WTC11 (cell line): ENCODE measurements at regions not wholly inside any gene's neighbourhood (a gene's known extent, or its start where the extent isn't known, plus 50 kb on each side); places are given as distances from the start of the nearest gene placed in this dataset.

Source experiments
- ATAC-seq: fragments of 200-7000 bp; cut with Tn5 transposase; 2 replicates; pipeline ENCODE4 v1.10.0; 2021; ENCODE audit warnings: mild to moderate bottlenecking, moderate library complexity
- CTCF ChIA-PET: fragments of 300-600 bp; sonication (Branson Sonifier 250); formaldehyde crosslinking; loops from one replicate; lab custom pipeline; 2021; ENCODE audit warnings: antibody characterized with exemption; lab: Charles Lee
- POLR2A ChIA-PET: fragments of 350-600 bp; sonication (Branson Sonifier 250); formaldehyde crosslinking; loops from one replicate; lab custom pipeline; 2021; ENCODE audit warnings: antibody characterized with exemption; lab: Charles Lee
- DNase-seq: peaks from one replicate; pipeline ENCODE4 v3.0.0; 2021; ENCODE audit warnings: low spot score
- H3K27ac Mint-ChIP-seq: 2 replicates; pipeline ENCODE4 v1.8.0; 2021; ENCODE audit warnings: mixed read lengths
- H3K27me3 Mint-ChIP-seq: 2 replicates; pipeline ENCODE4 v1.8.0; 2021; ENCODE audit warnings: low read depth, mild to moderate bottlenecking, moderate library complexity, mixed read lengths
- H3K36me3 Mint-ChIP-seq: 2 replicates; pipeline ENCODE4 v1.8.0; 2021; ENCODE audit warnings: mixed read lengths
- H3K4me1 Mint-ChIP-seq: 2 replicates; pipeline ENCODE4 v1.8.0; 2022; ENCODE audit warnings: mixed read lengths
- H3K4me3 Mint-ChIP-seq: 2 replicates; pipeline ENCODE4 v1.8.0; 2021; ENCODE audit warnings: mild to moderate bottlenecking, moderate library complexity, mixed read lengths
- H3K9me3 Mint-ChIP-seq: 2 replicates; pipeline ENCODE4 v1.8.0; 2021; ENCODE audit warnings: mixed read lengths
- FOXK1 ChIP-seq: sonication (generic); formaldehyde crosslinking; IDR thresholded peaks from 2 replicates; pipeline ENCODE4 v1.8.0; 2022; ENCODE audit warnings: mild to moderate bottlenecking, moderate library complexity, missing genetic modification reagents
- GABPB1 ChIP-seq: sonication (generic); formaldehyde crosslinking; IDR thresholded peaks from 2 replicates; pipeline ENCODE4 v1.8.1; 2023; ENCODE audit warnings: mild to moderate bottlenecking, missing genetic modification reagents
- NR1H2 ChIP-seq: sonication (generic); formaldehyde crosslinking; IDR thresholded peaks from 2 replicates; pipeline ENCODE4 v1.9.0; 2021; ENCODE audit warnings: mild to moderate bottlenecking, moderate library complexity, missing genetic modification reagents
- NR3C1 ChIP-seq: sonication (generic); formaldehyde crosslinking; conservative IDR thresholded peaks from 2 replicates; pipeline ENCODE4 v1.8.1; 2023; ENCODE audit warnings: low read depth, mild to moderate bottlenecking, missing genetic modification reagents
- SOX15 ChIP-seq: fragments of 250-450 bp; sonication (Bioruptor Pico); IDR thresholded peaks from 2 replicates; pipeline ENCODE4 v1.9.0; 2021; ENCODE audit warnings: mild to moderate bottlenecking
- SP1 ChIP-seq: sonication (generic); formaldehyde crosslinking; conservative IDR thresholded peaks from 2 replicates; pipeline ENCODE4 v1.8.1; 2022; ENCODE audit warnings: missing genetic modification reagents
- TEAD1 ChIP-seq: sonication (generic); formaldehyde crosslinking; IDR thresholded peaks from 2 replicates; pipeline ENCODE4 v1.8.0; 2022; ENCODE audit warnings: mild to moderate bottlenecking, missing genetic modification reagents
- ZNF263 ChIP-seq: sonication (generic); formaldehyde crosslinking; IDR thresholded peaks from 2 replicates; pipeline ENCODE4 v1.8.1; 2022; ENCODE audit warnings: low read depth, mild to moderate bottlenecking, moderate library complexity, missing genetic modification reagents
- ZNF396 ChIP-seq: fragments of 250-450 bp; sonication (Bioruptor Pico); IDR thresholded peaks from 2 replicates; pipeline ENCODE4 v1.8.0; 2021; ENCODE audit warnings: mild to moderate bottlenecking, moderate library complexity, borderline replicate concordance
- TF ChIP-seq, protein P1 (sequence below): sonication (generic); formaldehyde crosslinking; IDR thresholded peaks from 2 replicates; pipeline ENCODE4 v1.8.0; 2023; ENCODE audit warnings: mild to moderate bottlenecking, missing genetic modification reagents
- TF ChIP-seq, protein P2 (sequence below): sonication (generic); formaldehyde crosslinking; IDR thresholded peaks from 2 replicates; pipeline ENCODE4 v1.8.1; 2023; ENCODE audit warnings: mild to moderate bottlenecking, missing genetic modification reagents, borderline replicate concordance
- TF ChIP-seq, protein P3 (sequence below): fragments of 250-450 bp; sonication (Bioruptor Pico); IDR thresholded peaks from 2 replicates; pipeline ENCODE4 v2.1.2; 2022; ENCODE audit warnings: mild to moderate bottlenecking, moderate library complexity
- TF ChIP-seq, protein P4 (sequence below): fragments of 250-450 bp; sonication (Bioruptor Pico); IDR thresholded peaks from 2 replicates; pipeline ENCODE4 v1.9.0; 2021; ENCODE audit warnings: mild to moderate bottlenecking, borderline replicate concordance
- TF ChIP-seq, protein P5 (sequence below): sonication (generic); formaldehyde crosslinking; IDR thresholded peaks from 2 replicates; pipeline ENCODE4 v1.8.0; 2022; ENCODE audit warnings: missing genetic modification reagents
- TF ChIP-seq, protein P6 (sequence below): fragments of 250-450 bp; sonication (Bioruptor Pico); IDR thresholded peaks from 2 replicates; pipeline ENCODE4 v1.9.0; 2021; ENCODE audit warnings: mild to moderate bottlenecking
- TF ChIP-seq, protein P7 (sequence below): fragments of 250-450 bp; sonication (Bioruptor Pico); IDR thresholded peaks from 2 replicates; pipeline ENCODE4 v1.9.0; 2021; ENCODE audit warnings: moderate library complexity, mild to moderate bottlenecking, inconsistent platforms, borderline replicate concordance

DNA sequence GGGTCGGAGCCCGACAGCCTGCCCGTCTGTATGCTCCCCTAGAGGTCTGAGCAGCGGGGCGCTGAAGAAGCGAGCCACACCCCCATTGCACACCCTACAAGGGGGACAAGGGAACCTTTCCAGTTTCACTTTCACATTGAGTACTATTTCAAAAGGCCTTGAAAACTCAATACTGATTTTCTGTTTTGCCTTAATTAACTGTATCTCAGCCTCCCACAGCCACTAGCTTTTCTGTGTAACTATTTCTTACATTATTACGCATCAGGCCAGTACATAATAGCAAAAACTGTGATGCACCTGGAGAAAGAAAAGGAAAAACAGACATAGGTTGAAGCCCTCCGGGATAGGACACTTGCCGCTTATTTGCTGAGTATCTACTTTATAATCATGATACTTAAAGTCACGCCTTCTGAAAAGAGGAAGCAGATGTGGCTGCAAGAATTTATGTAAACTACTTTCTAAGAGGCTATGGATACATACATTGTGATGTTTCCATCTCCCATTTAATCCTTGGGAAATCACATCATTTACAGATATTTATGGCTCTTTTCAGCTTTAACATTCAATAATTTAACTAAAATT is 1719.5 kb downstream of the MRPL39 start:
- ChIA-PET CTCF (interaction anchor here (1.1 kb wide), 1 partner anchor 10 kb away, joined by 3 read pairs; no protein-coding TSS in a partner anchor), POLR2A (no interaction called here)
- no peak for ATAC-seq
- no peak for TF ChIP-seq TEAD1 (CRISPR knock-in tag)
- TF ChIP-seq, protein P1, sequence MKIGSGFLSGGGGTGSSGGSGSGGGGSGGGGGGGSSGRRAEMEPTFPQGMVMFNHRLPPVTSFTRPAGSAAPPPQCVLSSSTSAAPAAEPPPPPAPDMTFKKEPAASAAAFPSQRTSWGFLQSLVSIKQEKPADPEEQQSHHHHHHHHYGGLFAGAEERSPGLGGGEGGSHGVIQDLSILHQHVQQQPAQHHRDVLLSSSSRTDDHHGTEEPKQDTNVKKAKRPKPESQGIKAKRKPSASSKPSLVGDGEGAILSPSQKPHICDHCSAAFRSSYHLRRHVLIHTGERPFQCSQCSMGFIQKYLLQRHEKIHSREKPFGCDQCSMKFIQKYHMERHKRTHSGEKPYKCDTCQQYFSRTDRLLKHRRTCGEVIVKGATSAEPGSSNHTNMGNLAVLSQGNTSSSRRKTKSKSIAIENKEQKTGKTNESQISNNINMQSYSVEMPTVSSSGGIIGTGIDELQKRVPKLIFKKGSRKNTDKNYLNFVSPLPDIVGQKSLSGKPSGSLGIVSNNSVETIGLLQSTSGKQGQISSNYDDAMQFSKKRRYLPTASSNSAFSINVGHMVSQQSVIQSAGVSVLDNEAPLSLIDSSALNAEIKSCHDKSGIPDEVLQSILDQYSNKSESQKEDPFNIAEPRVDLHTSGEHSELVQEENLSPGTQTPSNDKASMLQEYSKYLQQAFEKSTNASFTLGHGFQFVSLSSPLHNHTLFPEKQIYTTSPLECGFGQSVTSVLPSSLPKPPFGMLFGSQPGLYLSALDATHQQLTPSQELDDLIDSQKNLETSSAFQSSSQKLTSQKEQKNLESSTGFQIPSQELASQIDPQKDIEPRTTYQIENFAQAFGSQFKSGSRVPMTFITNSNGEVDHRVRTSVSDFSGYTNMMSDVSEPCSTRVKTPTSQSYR (CRISPR knock-in tag), result no peak
- no peak for TF ChIP-seq ZNF396
- TF ChIP-seq, protein P2, sequence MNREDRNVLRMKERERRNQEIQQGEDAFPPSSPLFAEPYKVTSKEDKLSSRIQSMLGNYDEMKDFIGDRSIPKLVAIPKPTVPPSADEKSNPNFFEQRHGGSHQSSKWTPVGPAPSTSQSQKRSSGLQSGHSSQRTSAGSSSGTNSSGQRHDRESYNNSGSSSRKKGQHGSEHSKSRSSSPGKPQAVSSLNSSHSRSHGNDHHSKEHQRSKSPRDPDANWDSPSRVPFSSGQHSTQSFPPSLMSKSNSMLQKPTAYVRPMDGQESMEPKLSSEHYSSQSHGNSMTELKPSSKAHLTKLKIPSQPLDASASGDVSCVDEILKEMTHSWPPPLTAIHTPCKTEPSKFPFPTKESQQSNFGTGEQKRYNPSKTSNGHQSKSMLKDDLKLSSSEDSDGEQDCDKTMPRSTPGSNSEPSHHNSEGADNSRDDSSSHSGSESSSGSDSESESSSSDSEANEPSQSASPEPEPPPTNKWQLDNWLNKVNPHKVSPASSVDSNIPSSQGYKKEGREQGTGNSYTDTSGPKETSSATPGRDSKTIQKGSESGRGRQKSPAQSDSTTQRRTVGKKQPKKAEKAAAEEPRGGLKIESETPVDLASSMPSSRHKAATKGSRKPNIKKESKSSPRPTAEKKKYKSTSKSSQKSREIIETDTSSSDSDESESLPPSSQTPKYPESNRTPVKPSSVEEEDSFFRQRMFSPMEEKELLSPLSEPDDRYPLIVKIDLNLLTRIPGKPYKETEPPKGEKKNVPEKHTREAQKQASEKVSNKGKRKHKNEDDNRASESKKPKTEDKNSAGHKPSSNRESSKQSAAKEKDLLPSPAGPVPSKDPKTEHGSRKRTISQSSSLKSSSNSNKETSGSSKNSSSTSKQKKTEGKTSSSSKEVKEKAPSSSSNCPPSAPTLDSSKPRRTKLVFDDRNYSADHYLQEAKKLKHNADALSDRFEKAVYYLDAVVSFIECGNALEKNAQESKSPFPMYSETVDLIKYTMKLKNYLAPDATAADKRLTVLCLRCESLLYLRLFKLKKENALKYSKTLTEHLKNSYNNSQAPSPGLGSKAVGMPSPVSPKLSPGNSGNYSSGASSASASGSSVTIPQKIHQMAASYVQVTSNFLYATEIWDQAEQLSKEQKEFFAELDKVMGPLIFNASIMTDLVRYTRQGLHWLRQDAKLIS (CRISPR knock-in tag), result no peak
- TF ChIP-seq, protein P3, sequence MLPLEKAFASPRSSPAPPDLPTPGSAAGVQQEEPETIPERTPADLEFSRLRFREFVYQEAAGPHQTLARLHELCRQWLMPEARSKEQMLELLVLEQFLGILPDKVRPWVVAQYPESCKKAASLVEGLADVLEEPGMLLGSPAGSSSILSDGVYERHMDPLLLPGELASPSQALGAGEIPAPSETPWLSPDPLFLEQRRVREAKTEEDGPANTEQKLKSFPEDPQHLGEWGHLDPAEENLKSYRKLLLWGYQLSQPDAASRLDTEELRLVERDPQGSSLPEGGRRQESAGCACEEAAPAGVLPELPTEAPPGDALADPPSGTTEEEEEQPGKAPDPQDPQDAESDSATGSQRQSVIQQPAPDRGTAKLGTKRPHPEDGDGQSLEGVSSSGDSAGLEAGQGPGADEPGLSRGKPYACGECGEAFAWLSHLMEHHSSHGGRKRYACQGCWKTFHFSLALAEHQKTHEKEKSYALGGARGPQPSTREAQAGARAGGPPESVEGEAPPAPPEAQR, result no peak
- TF ChIP-seq SP1, result no peak
- TF ChIP-seq SOX15 (CRISPR knock-in tag), result no peak
- TF ChIP-seq, protein P4, sequence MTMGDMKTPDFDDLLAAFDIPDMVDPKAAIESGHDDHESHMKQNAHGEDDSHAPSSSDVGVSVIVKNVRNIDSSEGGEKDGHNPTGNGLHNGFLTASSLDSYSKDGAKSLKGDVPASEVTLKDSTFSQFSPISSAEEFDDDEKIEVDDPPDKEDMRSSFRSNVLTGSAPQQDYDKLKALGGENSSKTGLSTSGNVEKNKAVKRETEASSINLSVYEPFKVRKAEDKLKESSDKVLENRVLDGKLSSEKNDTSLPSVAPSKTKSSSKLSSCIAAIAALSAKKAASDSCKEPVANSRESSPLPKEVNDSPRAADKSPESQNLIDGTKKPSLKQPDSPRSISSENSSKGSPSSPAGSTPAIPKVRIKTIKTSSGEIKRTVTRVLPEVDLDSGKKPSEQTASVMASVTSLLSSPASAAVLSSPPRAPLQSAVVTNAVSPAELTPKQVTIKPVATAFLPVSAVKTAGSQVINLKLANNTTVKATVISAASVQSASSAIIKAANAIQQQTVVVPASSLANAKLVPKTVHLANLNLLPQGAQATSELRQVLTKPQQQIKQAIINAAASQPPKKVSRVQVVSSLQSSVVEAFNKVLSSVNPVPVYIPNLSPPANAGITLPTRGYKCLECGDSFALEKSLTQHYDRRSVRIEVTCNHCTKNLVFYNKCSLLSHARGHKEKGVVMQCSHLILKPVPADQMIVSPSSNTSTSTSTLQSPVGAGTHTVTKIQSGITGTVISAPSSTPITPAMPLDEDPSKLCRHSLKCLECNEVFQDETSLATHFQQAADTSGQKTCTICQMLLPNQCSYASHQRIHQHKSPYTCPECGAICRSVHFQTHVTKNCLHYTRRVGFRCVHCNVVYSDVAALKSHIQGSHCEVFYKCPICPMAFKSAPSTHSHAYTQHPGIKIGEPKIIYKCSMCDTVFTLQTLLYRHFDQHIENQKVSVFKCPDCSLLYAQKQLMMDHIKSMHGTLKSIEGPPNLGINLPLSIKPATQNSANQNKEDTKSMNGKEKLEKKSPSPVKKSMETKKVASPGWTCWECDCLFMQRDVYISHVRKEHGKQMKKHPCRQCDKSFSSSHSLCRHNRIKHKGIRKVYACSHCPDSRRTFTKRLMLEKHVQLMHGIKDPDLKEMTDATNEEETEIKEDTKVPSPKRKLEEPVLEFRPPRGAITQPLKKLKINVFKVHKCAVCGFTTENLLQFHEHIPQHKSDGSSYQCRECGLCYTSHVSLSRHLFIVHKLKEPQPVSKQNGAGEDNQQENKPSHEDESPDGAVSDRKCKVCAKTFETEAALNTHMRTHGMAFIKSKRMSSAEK (CRISPR knock-in tag), result no peak
- TF ChIP-seq, protein P5, sequence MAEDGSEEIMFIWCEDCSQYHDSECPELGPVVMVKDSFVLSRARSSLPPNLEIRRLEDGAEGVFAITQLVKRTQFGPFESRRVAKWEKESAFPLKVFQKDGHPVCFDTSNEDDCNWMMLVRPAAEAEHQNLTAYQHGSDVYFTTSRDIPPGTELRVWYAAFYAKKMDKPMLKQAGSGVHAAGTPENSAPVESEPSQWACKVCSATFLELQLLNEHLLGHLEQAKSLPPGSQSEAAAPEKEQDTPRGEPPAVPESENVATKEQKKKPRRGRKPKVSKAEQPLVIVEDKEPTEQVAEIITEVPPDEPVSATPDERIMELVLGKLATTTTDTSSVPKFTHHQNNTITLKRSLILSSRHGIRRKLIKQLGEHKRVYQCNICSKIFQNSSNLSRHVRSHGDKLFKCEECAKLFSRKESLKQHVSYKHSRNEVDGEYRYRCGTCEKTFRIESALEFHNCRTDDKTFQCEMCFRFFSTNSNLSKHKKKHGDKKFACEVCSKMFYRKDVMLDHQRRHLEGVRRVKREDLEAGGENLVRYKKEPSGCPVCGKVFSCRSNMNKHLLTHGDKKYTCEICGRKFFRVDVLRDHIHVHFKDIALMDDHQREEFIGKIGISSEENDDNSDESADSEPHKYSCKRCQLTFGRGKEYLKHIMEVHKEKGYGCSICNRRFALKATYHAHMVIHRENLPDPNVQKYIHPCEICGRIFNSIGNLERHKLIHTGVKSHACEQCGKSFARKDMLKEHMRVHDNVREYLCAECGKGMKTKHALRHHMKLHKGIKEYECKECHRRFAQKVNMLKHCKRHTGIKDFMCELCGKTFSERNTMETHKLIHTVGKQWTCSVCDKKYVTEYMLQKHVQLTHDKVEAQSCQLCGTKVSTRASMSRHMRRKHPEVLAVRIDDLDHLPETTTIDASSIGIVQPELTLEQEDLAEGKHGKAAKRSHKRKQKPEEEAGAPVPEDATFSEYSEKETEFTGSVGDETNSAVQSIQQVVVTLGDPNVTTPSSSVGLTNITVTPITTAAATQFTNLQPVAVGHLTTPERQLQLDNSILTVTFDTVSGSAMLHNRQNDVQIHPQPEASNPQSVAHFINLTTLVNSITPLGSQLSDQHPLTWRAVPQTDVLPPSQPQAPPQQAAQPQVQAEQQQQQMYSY, result no peak
- no peak for TF ChIP-seq NR3C1
- TF ChIP-seq, protein P6, sequence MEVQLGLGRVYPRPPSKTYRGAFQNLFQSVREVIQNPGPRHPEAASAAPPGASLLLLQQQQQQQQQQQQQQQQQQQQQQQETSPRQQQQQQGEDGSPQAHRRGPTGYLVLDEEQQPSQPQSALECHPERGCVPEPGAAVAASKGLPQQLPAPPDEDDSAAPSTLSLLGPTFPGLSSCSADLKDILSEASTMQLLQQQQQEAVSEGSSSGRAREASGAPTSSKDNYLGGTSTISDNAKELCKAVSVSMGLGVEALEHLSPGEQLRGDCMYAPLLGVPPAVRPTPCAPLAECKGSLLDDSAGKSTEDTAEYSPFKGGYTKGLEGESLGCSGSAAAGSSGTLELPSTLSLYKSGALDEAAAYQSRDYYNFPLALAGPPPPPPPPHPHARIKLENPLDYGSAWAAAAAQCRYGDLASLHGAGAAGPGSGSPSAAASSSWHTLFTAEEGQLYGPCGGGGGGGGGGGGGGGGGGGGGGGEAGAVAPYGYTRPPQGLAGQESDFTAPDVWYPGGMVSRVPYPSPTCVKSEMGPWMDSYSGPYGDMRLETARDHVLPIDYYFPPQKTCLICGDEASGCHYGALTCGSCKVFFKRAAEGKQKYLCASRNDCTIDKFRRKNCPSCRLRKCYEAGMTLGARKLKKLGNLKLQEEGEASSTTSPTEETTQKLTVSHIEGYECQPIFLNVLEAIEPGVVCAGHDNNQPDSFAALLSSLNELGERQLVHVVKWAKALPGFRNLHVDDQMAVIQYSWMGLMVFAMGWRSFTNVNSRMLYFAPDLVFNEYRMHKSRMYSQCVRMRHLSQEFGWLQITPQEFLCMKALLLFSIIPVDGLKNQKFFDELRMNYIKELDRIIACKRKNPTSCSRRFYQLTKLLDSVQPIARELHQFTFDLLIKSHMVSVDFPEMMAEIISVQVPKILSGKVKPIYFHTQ (CRISPR knock-in tag), result no peak
- TF ChIP-seq NR1H2, result no peak
- TF ChIP-seq FOXK1 (CRISPR knock-in tag), result no peak
- no peak for TF ChIP-seq ZNF263 (CRISPR knock-in tag)
- TF ChIP-seq, protein P7, sequence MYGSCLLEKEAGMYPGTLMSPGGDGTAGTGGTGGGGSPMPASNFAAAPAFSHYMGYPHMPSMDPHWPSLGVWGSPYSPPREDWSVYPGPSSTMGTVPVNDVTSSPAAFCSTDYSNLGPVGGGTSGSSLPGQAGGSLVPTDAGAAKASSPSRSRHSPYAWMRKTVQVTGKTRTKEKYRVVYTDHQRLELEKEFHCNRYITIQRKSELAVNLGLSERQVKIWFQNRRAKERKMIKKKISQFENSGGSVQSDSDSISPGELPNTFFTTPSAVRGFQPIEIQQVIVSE (CRISPR knock-in tag), result no peak
- TF ChIP-seq GABPB1, result no peak
- Mint-ChIP-seq H3K36me3 (peaks cover 18% of the 10 kb centered on the region), H3K9me3 (peaks cover 34% of the 10 kb centered on the region), H3K27me3 (no peaks in the 10 kb centered on the region; the same call in 1 of the 2 replicates), H3K27ac (no peak overlapping the region), H3K4me1 (no peaks in the 10 kb centered on the region), H3K4me3 (no peak overlapping the region)
- no peak for DNase-seq
